NCI-H1092 (cell line): ENCODE measurements at regions not wholly inside any gene's neighbourhood (a gene's known extent, or its start where the extent isn't known, plus 50 kb on each side); places are given as distances from the start of the nearest gene placed in this dataset.
"Not testable (repeated sequence)": the region's sequence is repeated elsewhere in the genome, so short reads cannot be mapped to it uniquely, and the experiment has no call there.

Experiments used
- DNase-seq: peaks from one replicate; lab custom pipeline; 2025; lab: John Stamatoyannopoulos, UW

GRCh38 chr6:121694389-121694788 lies 258.9 kb downstream of the GJA1 start:
- DNase-seq: no peak

DNA sequence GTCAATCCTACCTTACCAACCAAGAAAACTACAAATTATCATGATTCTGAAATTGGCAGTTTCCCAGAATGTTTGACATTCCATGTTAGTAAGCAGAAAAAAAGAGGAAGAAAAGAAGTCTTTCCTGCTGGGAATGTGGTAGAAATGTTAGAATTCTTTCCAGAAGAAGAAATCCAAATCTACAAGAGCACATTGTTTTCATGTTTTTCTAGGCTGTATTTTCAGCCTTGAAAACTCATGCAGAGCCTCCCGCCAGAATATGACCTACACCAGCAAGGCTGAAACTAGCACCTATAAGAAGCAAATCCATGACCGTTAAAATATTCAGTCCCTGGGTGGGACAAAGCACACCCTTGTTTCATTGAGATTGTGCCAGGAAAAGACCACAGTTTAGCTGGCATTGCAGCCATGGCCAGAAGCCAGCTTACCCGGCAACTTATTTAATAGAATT lies 259.4 kb downstream of the GJA1 start:
- DNase-seq: no peak

GRCh38 chr6:121695329-121695728 lies 259.9 kb downstream of the GJA1 start:
- no peak for DNase-seq

DNA sequence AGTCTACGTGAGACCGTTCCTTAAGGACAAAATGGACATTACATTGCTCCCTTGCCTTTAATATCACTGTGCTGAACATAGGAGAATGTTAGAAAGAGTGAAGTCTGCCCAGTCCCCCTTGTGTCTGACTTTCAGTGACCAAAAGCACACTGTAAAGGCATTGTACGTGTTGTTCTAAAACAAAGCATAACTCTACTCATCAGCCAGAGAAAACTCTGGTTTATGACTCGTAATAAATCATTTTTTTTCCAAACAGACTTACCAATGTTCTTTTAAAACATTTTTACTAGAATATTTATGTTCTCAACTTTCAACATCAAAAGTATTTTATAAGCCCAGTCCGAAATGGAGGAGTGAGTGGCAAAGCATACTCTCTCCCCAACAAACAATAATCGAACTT lies 262.5 kb downstream of the GJA1 start:
- no peak for DNase-seq

DNA sequence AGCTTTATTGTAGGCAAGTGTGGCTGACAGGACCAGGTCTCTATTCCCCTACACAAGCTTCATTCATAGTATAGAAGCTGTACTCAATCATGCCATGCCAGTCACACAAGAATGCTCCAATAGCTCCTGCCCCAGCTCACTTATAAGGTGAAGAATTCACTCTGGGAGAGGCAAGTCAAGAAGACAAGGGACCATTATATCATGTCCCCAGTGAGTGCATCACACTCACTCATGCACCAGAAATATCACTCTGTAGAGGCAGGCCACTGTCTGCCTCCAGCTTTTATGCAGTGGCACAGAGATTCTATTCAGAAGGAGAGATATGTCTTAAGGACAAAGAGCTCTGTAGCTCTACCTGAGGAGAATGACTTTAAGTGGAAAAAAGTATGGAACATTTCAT lies 263.2 kb downstream of the GJA1 start:
- DNase-seq: no peak

DNA sequence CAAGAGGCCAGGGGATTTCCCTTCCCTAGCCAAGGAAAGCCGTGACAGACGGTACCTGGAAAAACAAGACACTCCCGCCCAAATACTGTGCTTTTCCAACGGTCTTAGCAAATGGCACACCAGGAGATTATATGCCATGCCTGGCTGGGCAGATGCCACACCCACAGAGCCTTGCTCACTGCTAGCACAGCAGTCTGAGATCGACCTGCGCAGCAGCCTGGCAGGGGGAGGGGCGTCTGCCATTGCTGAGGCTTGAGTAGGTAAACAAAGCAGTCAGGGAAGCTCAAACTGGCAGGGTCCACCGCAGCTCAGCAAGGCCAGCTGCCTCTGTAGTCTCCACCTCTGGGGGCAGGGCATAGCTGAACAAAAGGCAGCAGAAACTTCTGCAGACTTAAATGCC lies 267.7 kb downstream of the GJA1 start:
- not testable (repeated sequence) for DNase-seq

- DNase-seq: no peak
Observed at GRCh38 chr6:121711472-121711871, 276.0 kb downstream of the GJA1 start.

DNA sequence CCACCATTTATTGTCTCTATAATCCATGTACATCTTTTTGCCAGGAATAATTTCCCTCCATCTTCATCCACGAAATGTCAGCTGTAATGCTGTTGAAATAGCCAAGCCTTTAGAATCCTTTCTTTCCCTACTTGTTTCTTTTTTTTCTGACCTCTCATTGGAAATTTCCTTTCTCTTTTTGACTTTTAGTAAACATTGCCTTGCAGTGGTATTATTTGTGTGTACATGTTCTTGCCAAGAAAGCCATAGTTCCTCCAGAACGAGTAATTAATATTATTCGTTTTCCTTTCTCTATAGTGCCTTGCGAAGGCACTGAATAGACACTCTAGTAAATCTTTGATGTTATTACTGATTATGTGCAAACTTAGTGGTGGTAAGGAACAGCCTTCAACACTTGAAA lies 282.2 kb downstream of the GJA1 start:
- no peak for DNase-seq

DNA sequence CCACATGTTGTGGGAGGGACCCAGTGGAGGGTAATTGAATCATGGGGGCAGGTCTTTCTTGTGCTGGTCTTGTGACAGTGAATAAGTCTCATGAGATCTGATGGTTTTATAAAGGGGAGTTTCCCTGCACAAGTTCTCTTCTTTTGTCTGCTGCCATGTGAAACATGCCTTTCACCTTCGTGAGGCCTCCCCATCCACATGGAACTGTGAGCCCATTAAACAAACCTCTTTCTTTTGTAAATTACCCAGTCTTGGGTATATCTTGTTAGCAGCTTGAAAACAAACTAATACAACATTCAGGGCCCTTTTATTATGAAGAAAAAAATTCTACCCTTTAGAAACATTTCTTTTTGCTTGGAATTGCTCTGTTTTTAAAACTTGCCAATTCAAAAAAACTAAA lies 285.4 kb downstream of the GJA1 start:
- not testable (repeated sequence) for DNase-seq

DNA sequence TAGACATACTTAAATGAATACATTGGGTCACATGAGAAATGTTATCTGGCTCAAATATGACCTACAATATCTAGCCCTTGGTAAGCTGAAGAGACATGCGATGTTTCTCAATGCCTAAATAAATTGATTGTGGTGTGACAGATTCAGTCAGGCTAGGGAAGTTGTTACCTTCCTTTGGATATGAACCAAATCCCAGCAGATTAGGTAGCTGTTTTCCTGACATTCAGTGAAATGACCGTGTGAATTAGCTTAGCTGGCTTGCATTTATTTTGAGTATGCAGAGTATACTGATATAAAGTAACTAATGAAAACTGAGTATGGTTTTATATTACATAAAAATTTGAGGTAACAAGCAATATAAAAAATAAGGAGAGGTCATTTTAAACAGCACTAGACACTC lies 288.2 kb downstream of the GJA1 start:
- DNase-seq: no peak

GRCh38 chr6:121724576-121724975 lies 289.1 kb downstream of the GJA1 start:
- DNase-seq: no peak

- DNase-seq: no peak
Observed at GRCh38 chr6:121726596-121726995, 291.1 kb downstream of the GJA1 start.

DNA sequence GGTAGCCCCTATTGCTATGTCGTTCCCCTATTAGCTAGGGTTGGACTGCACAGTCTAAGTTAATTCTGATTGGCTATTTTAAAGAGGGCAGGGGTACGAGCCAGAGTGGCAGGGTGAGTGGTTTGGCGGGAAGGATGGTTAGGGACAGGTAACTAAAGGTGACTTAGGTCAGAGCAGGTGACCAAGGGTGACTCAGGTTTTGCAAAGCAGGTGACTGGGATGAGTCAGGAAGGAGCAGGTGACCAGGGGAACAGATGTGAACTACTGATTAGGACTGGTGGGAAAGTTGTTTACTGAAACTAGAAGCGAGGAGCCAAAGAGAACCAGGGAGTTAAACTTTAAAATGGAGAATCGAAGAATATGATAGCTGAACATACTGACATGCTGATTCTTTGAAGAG lies 295.2 kb downstream of the GJA1 start:
- DNase-seq: no peak

GRCh38 chr6:121731381-121731780 lies 295.9 kb downstream of the GJA1 start:
- no peak for DNase-seq

DNA sequence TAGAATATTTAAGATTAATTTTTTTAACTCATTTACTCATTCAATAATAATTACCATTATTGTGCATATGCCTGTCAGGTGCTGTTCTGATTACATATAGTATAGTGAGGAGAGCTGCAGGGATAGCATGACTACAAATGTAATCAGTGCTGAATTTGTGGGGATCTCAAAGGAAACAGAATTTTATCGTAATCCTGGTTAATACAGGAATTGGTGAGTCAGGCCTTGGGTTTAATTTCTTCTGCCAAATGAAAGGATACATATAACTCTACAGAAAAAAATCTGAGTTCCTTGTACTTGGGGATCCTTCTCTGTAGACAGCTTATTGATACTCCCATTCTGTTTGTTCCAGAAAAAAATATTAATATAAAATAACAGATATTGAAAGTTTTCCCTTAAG lies 297.2 kb downstream of the GJA1 start:
- no peak for DNase-seq

- DNase-seq: no peak
Observed at GRCh38 chr6:121733234-121733633, 297.8 kb downstream of the GJA1 start.

DNA sequence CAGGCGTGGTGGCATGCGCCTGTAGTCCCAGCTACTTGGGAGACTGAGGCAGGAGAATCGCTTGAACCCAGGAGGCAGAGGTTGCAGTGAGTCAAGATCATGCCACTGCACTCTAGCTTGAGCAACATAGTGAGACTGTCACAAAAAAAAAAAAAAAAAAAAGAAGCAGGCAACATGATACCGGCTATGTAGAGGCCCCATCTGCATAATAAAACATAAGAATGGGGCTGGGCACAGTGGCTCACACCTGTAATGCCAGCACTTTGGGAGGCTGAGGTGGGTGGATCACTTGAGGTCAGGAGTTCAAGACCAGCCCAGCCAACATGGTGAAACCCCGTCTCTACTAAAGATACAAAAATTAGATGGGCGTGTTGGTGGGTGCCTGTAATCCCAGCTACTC lies 304.7 kb downstream of the GJA1 start:
- DNase-seq: not testable (repeated sequence)

DNA sequence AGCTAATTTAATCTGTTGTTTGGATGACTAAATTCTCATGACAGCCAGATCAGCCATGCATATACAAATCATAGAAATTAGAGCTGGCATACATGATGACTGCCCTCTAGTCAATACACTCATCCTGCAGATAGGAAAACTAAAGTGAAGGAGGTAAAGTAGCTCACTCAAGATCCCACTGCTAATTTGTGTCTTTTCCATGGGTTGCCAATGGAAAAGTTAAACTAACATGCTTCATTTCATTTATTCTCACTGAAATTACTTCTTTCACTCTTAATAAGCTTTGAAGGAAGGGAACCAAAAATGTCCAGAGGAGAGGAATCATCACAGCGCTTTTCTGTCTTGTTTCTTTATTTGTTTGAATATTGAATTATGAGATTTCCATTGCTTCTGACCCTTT lies 308.2 kb downstream of the GJA1 start:
- DNase-seq: no peak

DNA sequence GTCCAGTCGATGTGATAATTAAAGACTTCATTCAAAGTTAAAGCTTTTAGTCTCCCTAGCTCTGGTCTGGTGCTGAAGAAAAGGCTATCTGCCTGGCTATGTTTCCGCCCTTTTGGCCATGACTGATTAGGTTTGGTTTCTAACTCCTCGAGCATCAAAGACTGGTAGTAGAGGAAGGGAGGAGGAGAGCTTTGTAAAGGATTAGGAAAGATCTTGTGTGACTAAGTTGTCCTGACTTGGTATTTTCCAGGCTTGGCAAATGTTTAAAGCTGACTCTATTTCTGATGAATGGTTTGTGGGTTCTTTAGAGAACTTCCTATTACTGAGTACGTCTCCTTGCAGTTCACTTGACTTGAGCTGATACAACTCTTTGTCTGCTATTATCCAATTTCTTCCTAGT lies 312.9 kb downstream of the GJA1 start:
- DNase-seq: no peak

GRCh38 chr6:121748850-121749249 lies 313.4 kb downstream of the GJA1 start:
- no peak for DNase-seq

DNA sequence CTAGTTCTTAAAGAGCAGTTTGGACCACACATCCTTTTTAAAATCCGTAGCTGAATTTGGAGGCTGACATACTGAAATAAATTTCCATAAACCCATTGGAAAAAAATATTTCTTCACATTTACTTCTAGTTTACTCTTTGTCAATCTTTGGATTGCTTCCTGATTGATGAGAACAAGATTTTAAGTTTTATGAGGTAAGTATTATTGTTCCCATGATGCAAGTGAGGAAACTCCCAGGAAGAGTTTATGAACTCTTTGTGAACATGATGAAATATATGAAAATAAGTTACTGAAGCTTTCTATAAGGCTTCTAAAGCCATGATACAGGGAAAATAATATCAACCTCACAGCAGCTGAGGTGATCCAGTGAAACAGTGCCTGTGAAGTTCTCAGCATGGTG lies 320.0 kb downstream of the GJA1 start:
- DNase-seq: no peak

GRCh38 chr6:121756666-121757065 lies 321.2 kb downstream of the GJA1 start:
- no peak for DNase-seq

DNA sequence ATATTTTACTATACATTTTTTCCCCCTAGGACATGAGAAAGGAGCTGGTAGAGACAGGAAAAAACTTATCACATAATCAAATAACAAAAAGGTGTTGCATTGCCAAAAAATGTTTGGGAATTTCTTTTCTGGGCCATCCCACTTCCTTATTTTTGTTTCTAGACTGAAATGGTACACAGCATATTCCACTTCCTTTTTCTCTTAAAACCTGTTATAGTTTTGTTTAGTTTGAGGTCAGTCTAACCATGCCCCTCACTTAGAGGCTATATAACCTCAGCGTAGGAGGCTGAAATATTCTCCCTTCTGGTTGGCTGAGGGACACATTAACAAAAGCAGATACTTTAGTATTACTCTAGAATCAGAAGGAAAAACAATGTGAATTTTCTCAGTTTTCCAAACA lies 323.9 kb downstream of the GJA1 start:
- DNase-seq: no peak

GRCh38 chr6:121760191-121760590 lies 324.7 kb downstream of the GJA1 start:
- no peak for DNase-seq

DNA sequence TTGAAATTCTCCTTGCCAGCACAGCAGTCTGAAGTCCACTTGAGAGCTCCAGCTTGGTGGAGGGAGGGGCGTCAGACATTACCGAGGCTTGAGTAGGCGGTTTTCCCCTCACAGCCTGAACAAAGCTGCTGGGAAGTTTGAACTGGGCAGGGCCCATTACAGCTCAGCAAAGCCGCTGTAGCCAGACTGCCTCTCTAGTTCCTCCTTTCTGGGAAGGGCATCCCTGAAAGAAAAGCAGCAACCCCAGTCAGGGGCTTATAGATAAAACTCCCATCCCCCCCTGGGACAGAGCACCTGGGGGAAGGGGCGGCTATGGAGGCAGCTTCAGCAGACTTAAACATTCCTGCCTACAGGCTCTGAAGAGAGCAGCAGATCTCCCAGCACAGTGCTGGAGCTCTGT lies 325.3 kb downstream of the GJA1 start:
- DNase-seq: no peak
